Osteoblast (primary cell): ENCODE measurements at regions not wholly inside any gene's neighbourhood (a gene's known extent, or its start where the extent isn't known, plus 50 kb on each side); places are given as distances from the start of the nearest gene placed in this dataset.
"Not testable (repeated sequence)": the region's sequence is repeated elsewhere in the genome, so short reads cannot be mapped to it uniquely, and the experiment has no call there.

ENCODE experiments used
- DNase-seq: peaks from one replicate; pipeline ENCODE4 v3.0.0; 2011; ENCODE audit warnings: low spot score, mixed read lengths; ENCODE audit not compliant: insufficient read length; ENCODE audit errors: missing footprints
- H2AFZ ChIP-seq: 2 replicates; pipeline ENCODE4 v1.6.0; 2011; ENCODE audit warnings: mild to moderate bottlenecking, low read length
- H3K27ac ChIP-seq: 2 replicates; pipeline ENCODE4 v1.5.1; 2011; ENCODE audit warnings: mild to moderate bottlenecking, low read depth, low read length, moderate library complexity
- H3K27me3 ChIP-seq: 2 replicates; pipeline ENCODE4 v1.6.0; 2012; ENCODE audit warnings: mild to moderate bottlenecking, control low read depth, inconsistent platforms, low read length, moderate library complexity; ENCODE audit not compliant: insufficient read depth
- H3K36me3 ChIP-seq: 2 replicates; pipeline ENCODE4 v1.5.1; 2011; ENCODE audit warnings: mild to moderate bottlenecking, low read length, control low read depth, moderate library complexity; ENCODE audit not compliant: insufficient read depth
- H3K4me1 ChIP-seq: 2 replicates; pipeline ENCODE4 v1.5.1; 2011; ENCODE audit warnings: mild to moderate bottlenecking, low read length, control low read depth, moderate library complexity; ENCODE audit not compliant: insufficient read depth
- H3K4me2 ChIP-seq: 2 replicates; pipeline ENCODE4 v1.6.0; 2011; ENCODE audit warnings: mild to moderate bottlenecking, low read length; ENCODE audit not compliant: insufficient read depth
- H3K4me3 ChIP-seq: fragments of 200-600 bp; sonication (generic); 3 replicates; pipeline ENCODE4 v1.5.1; 2012; ENCODE audit warnings: mild to moderate bottlenecking, low read length, inconsistent platforms; ENCODE audit not compliant: insufficient read depth
- H3K79me2 ChIP-seq: 2 replicates; pipeline ENCODE4 v1.6.0; 2012; ENCODE audit warnings: mild to moderate bottlenecking, low read length, control low read depth, inconsistent platforms; ENCODE audit not compliant: insufficient read depth
- H3K9me3 ChIP-seq: 2 replicates; pipeline ENCODE4 v1.5.1; 2011; ENCODE audit warnings: low read depth, low read length, control low read depth
- H4K20me1 ChIP-seq: 2 replicates; pipeline ENCODE4 v1.6.0; 2012; ENCODE audit warnings: mild to moderate bottlenecking, low read length, control low read depth; ENCODE audit not compliant: insufficient read depth
- CTCF ChIP-seq: IDR thresholded peaks from 2 replicates; pipeline ENCODE4 v1.5.1; 2011; ENCODE audit warnings: mild to moderate bottlenecking, low read depth, low read length, moderate library complexity; ENCODE audit errors: extremely low read depth

GRCh38 chr1:14282707-14283106, 315.8 kb upstream of the KAZN start:
- no peak for TF ChIP-seq CTCF
- no peak overlapping the region for H3K27ac ChIP-seq
- DNase-seq = peak; percentile 65
- peak overlapping the region; percentile 18 for H3K4me2 ChIP-seq
- peaks cover 6% of the 10 kb centered on the region for H3K4me1 ChIP-seq
- no peak overlapping the region for H2AFZ ChIP-seq
- no peaks in the 10 kb centered on the region for H3K36me3 ChIP-seq
- H3K79me2 ChIP-seq = no peaks in the 10 kb centered on the region
- H3K4me3 ChIP-seq = no peak overlapping the region
- no peaks in the 10 kb centered on the region for H3K27me3 ChIP-seq
- no peaks in the 10 kb centered on the region for H4K20me1 ChIP-seq
- no peaks in the 10 kb centered on the region for H3K9me3 ChIP-seq

- TF ChIP-seq CTCF = no peak
- Histone ChIP-seq H3K36me3 (no peaks in the 10 kb centered on the region), H3K4me3 (no peak overlapping the region), H3K79me2 (no peaks in the 10 kb centered on the region), H3K27me3 (no peaks in the 10 kb centered on the region), H4K20me1 (no peaks in the 10 kb centered on the region), H3K4me2 (no peak overlapping the region), H3K9me3 (no peaks in the 10 kb centered on the region), H2AFZ (no peak overlapping the region), H3K27ac (no peak overlapping the region), H3K4me1 (peaks cover 6% of the 10 kb centered on the region)
- DNase-seq = no peak
Measured at GRCh38 chr1:14285238-14285637, 313.2 kb upstream of the KAZN start.

GRCh38 chr1:14291182-14291581, 307.3 kb upstream of the KAZN start:
- H3K4me2 ChIP-seq, H3K79me2 ChIP-seq, H3K4me1 ChIP-seq, H3K27me3 ChIP-seq, DNase-seq, H3K4me3 ChIP-seq, H3K36me3 ChIP-seq, H2AFZ ChIP-seq, H4K20me1 ChIP-seq, H3K9me3 ChIP-seq, H3K27ac ChIP-seq: not testable (repeated sequence)

- H3K4me3 ChIP-seq = no peak overlapping the region
- H4K20me1 ChIP-seq = no peaks in the 10 kb centered on the region
- H3K27ac ChIP-seq = no peak overlapping the region
- no peak overlapping the region for H3K4me2 ChIP-seq
- no peak for DNase-seq
- H3K36me3 ChIP-seq = no peaks in the 10 kb centered on the region
- no peaks in the 10 kb centered on the region for H3K9me3 ChIP-seq
- no peak overlapping the region for H2AFZ ChIP-seq
- no peaks in the 10 kb centered on the region for H3K27me3 ChIP-seq
- no peaks in the 10 kb centered on the region for H3K79me2 ChIP-seq
- no peak for TF ChIP-seq CTCF
- H3K4me1 ChIP-seq = peaks cover 2% of the 10 kb centered on the region
Measured at GRCh38 chr1:14292520-14292919, 306.0 kb upstream of the KAZN start.

GRCh38 chr1:14294006-14294405, 304.5 kb upstream of the KAZN start:
- Histone ChIP-seq H3K9me3 (no peaks in the 10 kb centered on the region), H3K4me3 (no peak overlapping the region), H4K20me1 (no peaks in the 10 kb centered on the region), H3K36me3 (no peaks in the 10 kb centered on the region), H3K4me2 (no peak overlapping the region), H3K79me2 (no peaks in the 10 kb centered on the region), H2AFZ (no peak overlapping the region), H3K27ac (no peak overlapping the region), H3K4me1 (peaks cover 2% of the 10 kb centered on the region), H3K27me3 (no peaks in the 10 kb centered on the region)
- TF ChIP-seq CTCF = no peak
- no peak for DNase-seq
